ENCODE measurements at regions not wholly inside any gene's neighbourhood (a gene's known extent, or its start where the extent isn't known, plus 50 kb on each side); places are given as distances from the start of the nearest gene placed in this dataset.

DNA sequence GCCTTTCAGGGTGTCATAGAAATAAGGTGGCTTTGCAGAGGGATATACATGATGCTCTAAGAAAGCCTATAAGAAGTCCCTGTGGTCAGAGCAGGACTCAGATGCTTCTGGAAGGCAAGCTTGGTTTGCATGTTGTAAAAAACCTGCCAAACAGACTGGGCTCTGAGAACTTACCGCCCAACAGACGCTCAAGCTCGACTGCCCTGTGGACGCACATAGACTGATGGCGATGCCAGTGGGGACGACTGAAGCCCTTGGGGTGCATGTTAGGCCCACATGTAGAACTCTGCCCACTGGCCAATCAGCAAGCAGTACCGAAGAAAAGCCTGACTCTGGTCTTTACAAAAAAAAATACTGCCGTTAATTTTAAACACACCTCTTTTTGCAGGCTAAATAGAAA lies 133.8 kb downstream of the NAV1 start:
- TF ChIP-seq, protein P1, sequence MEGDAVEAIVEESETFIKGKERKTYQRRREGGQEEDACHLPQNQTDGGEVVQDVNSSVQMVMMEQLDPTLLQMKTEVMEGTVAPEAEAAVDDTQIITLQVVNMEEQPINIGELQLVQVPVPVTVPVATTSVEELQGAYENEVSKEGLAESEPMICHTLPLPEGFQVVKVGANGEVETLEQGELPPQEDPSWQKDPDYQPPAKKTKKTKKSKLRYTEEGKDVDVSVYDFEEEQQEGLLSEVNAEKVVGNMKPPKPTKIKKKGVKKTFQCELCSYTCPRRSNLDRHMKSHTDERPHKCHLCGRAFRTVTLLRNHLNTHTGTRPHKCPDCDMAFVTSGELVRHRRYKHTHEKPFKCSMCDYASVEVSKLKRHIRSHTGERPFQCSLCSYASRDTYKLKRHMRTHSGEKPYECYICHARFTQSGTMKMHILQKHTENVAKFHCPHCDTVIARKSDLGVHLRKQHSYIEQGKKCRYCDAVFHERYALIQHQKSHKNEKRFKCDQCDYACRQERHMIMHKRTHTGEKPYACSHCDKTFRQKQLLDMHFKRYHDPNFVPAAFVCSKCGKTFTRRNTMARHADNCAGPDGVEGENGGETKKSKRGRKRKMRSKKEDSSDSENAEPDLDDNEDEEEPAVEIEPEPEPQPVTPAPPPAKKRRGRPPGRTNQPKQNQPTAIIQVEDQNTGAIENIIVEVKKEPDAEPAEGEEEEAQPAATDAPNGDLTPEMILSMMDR (IDR thresholded peaks at IDR 0.05): no peak
- no peak for TF ChIP-seq POLR2A (IDR thresholded peaks at IDR 0.05)
